Neural cell (in vitro differentiated cells): ENCODE measurements at regions not wholly inside any gene's neighbourhood (a gene's known extent, or its start where the extent isn't known, plus 50 kb on each side); places are given as distances from the start of the nearest gene placed in this dataset.

Experiments
- H2AFZ ChIP-seq: fragments of 200-600, 300-800 bp; sonication (generic), shearing (Covaris generic); 2 replicates; pipeline ENCODE4 v1.6.0; 2014; ENCODE audit warnings: low read depth, mild to moderate bottlenecking, antibody characterized with exemption, low read length, moderate library complexity
- H3F3A ChIP-seq: fragments of 200-600 bp; shearing (Covaris generic); 2 replicates; pipeline ENCODE4 v1.6.1; 2016; ENCODE audit warnings: mild to moderate bottlenecking, moderate library complexity, mixed read lengths, antibody characterized with exemption, low read length; ENCODE audit not compliant: insufficient read depth, poor library complexity, severe bottlenecking
- H3K27ac ChIP-seq: fragments of 200-600, 300-800 bp; sonication (generic), shearing (Covaris generic); 2 replicates; pipeline ENCODE4 v1.5.1; 2014; ENCODE audit warnings: mild to moderate bottlenecking, low read length, moderate library complexity
- H3K27me3 ChIP-seq: fragments of 300-800, 200-600 bp; sonication (generic), shearing (Covaris generic); 2 replicates; pipeline ENCODE4 v1.6.0; 2014; ENCODE audit warnings: mild to moderate bottlenecking, low read depth, low read length, moderate library complexity; ENCODE audit not compliant: insufficient read depth
- H3K36me3 ChIP-seq: fragments of 300-800, 200-600 bp; sonication (generic), shearing (Covaris generic); 2 replicates; pipeline ENCODE4 v1.5.1; 2014; ENCODE audit warnings: mild to moderate bottlenecking, antibody characterized with exemption, low read length, moderate library complexity; ENCODE audit not compliant: insufficient read depth
- H3K4me2 ChIP-seq: fragments of 300-800, 200-600 bp; sonication (generic), shearing (Covaris generic); 2 replicates; pipeline ENCODE4 v1.6.0; 2014; ENCODE audit warnings: mild to moderate bottlenecking, low read length
- H3K4me3 ChIP-seq: fragments of 300-800, 200-600 bp; sonication (generic), shearing (Covaris generic); 2 replicates; pipeline ENCODE4 v1.5.1; 2014; ENCODE audit warnings: mild to moderate bottlenecking, low read length, moderate library complexity
- H3K79me2 ChIP-seq: fragments of 200-600 bp; shearing (Covaris generic); replicated peaks from 2 replicates; pipeline ENCODE4 v1.6.0; 2014; ENCODE audit warnings: mild to moderate bottlenecking, low read length, moderate library complexity; ENCODE audit not compliant: insufficient read depth
- H3K9ac ChIP-seq: fragments of 300-800, 200-600 bp; sonication (generic), shearing (Covaris generic); 2 replicates; pipeline ENCODE4 v1.6.1; 2016; ENCODE audit warnings: mild to moderate bottlenecking, low read length, mixed read lengths
- H3K9me2 ChIP-seq: fragments of 200-600 bp; shearing (Covaris generic); 2 replicates; pipeline ENCODE4 v1.6.1; 2016; ENCODE audit warnings: mild to moderate bottlenecking, low read length, mixed read lengths; ENCODE audit not compliant: insufficient read depth
- H3K9me3 ChIP-seq: fragments of 200-600, 300-800 bp; sonication (generic), shearing (Covaris generic); 2 replicates; pipeline ENCODE4 v1.6.1; 2016; ENCODE audit warnings: mild to moderate bottlenecking, mixed run types, low read length, moderate library complexity, mixed read lengths
- H4K20me1 ChIP-seq: fragments of 200-600 bp; shearing (Covaris generic); 2 replicates; pipeline ENCODE4 v1.6.1; 2016; ENCODE audit warnings: mild to moderate bottlenecking, mixed run types; ENCODE audit not compliant: insufficient read depth
- CTCF ChIP-seq: fragments of 450-650 bp; IDR thresholded peaks from 2 replicates; pipeline ENCODE4 v1.5.1; 2014; ENCODE audit warnings: antibody characterized with exemption, mild to moderate bottlenecking, moderate library complexity; ENCODE audit not compliant: poor library complexity, severe bottlenecking
- EP300 ChIP-seq: fragments of 450-650 bp; conservative IDR thresholded peaks from 2 replicates; pipeline ENCODE4 v1.6.1; 2014; ENCODE audit warnings: antibody characterized with exemption, mild to moderate bottlenecking, moderate library complexity; ENCODE audit not compliant: poor library complexity, severe bottlenecking
- EZH2 ChIP-seq: fragments of 200-600, 300-800 bp; shearing (Covaris generic), sonication (generic); IDR thresholded peaks from 2 replicates; pipeline ENCODE4 v1.6.1; 2014; ENCODE audit warnings: antibody characterized with exemption, low read length, borderline replicate concordance, mild to moderate bottlenecking; ENCODE audit not compliant: insufficient read depth, poor library complexity, severe bottlenecking
- MXI1 ChIP-seq: fragments of 450-650 bp; conservative IDR thresholded peaks from 2 replicates; pipeline ENCODE4 v1.6.1; 2014; ENCODE audit warnings: antibody characterized with exemption, mild to moderate bottlenecking; ENCODE audit not compliant: poor library complexity, severe bottlenecking
- POLR2AphosphoS5 ChIP-seq: IDR thresholded peaks from 2 replicates; pipeline ENCODE4 v1.6.1; 2012
- RAD21 ChIP-seq: fragments of 450-650 bp; conservative IDR thresholded peaks from 2 replicates; pipeline ENCODE4 v1.6.1; 2014; ENCODE audit warnings: antibody characterized with exemption, mild to moderate bottlenecking, moderate library complexity
- REST ChIP-seq: IDR thresholded peaks from 2 replicates; pipeline ENCODE4 v1.6.1; 2012; ENCODE audit warnings: borderline replicate concordance
- SMC3 ChIP-seq: fragments of 450-650 bp; conservative IDR thresholded peaks from 2 replicates; pipeline ENCODE4 v1.6.1; 2014; ENCODE audit warnings: antibody characterized with exemption, mild to moderate bottlenecking, moderate library complexity; ENCODE audit not compliant: poor library complexity
- TAF1 ChIP-seq: IDR thresholded peaks from 2 replicates; pipeline ENCODE4 v1.6.1; 2012; ENCODE audit warnings: low read depth

DNA sequence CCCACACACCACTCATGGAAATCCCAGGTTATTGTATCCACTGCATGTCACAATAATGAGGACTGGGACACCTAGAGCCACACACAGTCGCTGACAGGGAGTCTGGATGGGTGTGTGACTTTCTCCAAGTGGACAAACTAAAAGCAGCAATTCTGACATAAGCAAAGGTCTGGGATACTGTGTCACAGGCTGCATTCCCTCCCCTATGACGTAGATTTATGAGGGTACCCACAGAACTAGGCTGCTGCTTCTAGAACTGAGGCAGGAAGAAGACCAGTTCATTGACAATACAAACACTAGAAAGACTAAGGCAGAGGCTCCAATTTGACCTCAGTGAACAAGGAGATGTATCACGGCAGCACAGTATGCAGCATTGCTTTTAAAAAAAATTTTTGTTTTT is 63.6 kb upstream of the TBCA start:
- no peaks in the 10 kb centered on the region for H4K20me1 ChIP-seq
- no peak overlapping the region for H2AFZ ChIP-seq
- no peaks in the 10 kb centered on the region for H3K9me2 ChIP-seq
- H3K9ac ChIP-seq, result no peak overlapping the region
- no peak overlapping the region for H3K4me3 ChIP-seq
- no peak overlapping the region for H3K27ac ChIP-seq
- no peaks in the 10 kb centered on the region for H3K36me3 ChIP-seq
- H3F3A ChIP-seq, result no peaks in the 10 kb centered on the region
- H3K9me3 ChIP-seq, result no peaks in the 10 kb centered on the region
- H3K4me2 ChIP-seq, result no peak overlapping the region
- TF ChIP-seq POLR2AphosphoS5, result no peak
- TF ChIP-seq RAD21, result no peak
- TF ChIP-seq MXI1, result no peak
- no peak for TF ChIP-seq REST
- no peak for TF ChIP-seq EP300
- TF ChIP-seq EZH2, result no peak
- no peak for TF ChIP-seq CTCF
- TF ChIP-seq TAF1, result no peak
- TF ChIP-seq SMC3, result no peak
- no peaks in the 10 kb centered on the region for H3K79me2 ChIP-seq
- H3K27me3 ChIP-seq, result peaks cover 48% of the 10 kb centered on the region

GRCh38 chr5:77832938-77833337 is 56.8 kb upstream of the TBCA start:
- no peaks in the 10 kb centered on the region for H3F3A ChIP-seq
- H3K4me2 ChIP-seq, result no peak overlapping the region
- H3K79me2 ChIP-seq, result no peaks in the 10 kb centered on the region
- no peaks in the 10 kb centered on the region for H3K36me3 ChIP-seq
- H3K27me3 ChIP-seq, result peaks cover 4% of the 10 kb centered on the region
- no peak overlapping the region for H3K9ac ChIP-seq
- H3K9me2 ChIP-seq, result no peaks in the 10 kb centered on the region
- H3K4me3 ChIP-seq, result no peak overlapping the region
- H3K27ac ChIP-seq, result no peak overlapping the region
- H2AFZ ChIP-seq, result no peak overlapping the region
- H4K20me1 ChIP-seq, result no peaks in the 10 kb centered on the region
- no peak for TF ChIP-seq SMC3
- no peak for TF ChIP-seq EZH2
- no peak for TF ChIP-seq CTCF
- TF ChIP-seq TAF1, result no peak
- TF ChIP-seq POLR2AphosphoS5, result no peak
- TF ChIP-seq MXI1, result no peak
- TF ChIP-seq RAD21, result no peak
- no peak for TF ChIP-seq EP300
- TF ChIP-seq REST, result no peak
- H3K9me3 ChIP-seq, result no peaks in the 10 kb centered on the region
